Neural progenitor cell (in vitro differentiated cells): ENCODE measurements at regions not wholly inside any gene's neighbourhood (a gene's known extent, or its start where the extent isn't known, plus 50 kb on each side); places are given as distances from the start of the nearest gene placed in this dataset.

Source experiments
- EZH2 ChIP-seq: fragments of 200-600 bp; sonication (generic); IDR thresholded peaks from 2 replicates; pipeline ENCODE4 v1.6.1; 2017; ENCODE audit warnings: antibody characterized with exemption, mild to moderate bottlenecking, moderate library complexity
- TF ChIP-seq, protein P1 (sequence below): fragments of 200-600 bp; sonication (generic); IDR thresholded peaks from 2 replicates; pipeline ENCODE4 v1.5.1; 2017; ENCODE audit warnings: antibody characterized with exemption, mild to moderate bottlenecking

DNA sequence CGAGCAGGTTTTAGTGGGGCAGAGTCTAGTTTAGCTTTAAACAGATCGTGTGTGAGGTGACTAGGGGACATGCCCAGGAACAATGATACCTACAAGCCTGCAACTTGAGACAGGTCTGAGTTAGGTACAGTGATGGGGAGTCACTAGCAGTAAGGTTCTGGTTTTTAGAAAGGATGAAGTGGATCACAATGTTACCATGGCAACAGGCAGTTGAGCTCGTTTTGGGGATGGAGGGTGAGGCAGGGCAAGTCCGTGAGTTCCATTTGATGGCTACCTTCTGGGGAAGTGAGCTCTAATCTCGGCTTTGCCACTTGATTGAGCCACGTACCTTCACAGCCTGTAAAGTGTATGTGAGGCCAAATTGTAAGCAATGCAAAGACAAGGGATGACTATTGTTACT is 76.0 kb upstream of the GTF3A start:
- TF ChIP-seq, protein P1, sequence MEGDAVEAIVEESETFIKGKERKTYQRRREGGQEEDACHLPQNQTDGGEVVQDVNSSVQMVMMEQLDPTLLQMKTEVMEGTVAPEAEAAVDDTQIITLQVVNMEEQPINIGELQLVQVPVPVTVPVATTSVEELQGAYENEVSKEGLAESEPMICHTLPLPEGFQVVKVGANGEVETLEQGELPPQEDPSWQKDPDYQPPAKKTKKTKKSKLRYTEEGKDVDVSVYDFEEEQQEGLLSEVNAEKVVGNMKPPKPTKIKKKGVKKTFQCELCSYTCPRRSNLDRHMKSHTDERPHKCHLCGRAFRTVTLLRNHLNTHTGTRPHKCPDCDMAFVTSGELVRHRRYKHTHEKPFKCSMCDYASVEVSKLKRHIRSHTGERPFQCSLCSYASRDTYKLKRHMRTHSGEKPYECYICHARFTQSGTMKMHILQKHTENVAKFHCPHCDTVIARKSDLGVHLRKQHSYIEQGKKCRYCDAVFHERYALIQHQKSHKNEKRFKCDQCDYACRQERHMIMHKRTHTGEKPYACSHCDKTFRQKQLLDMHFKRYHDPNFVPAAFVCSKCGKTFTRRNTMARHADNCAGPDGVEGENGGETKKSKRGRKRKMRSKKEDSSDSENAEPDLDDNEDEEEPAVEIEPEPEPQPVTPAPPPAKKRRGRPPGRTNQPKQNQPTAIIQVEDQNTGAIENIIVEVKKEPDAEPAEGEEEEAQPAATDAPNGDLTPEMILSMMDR: no peak
- TF ChIP-seq EZH2: no peak
